Spleen (tissue), 11 donors: ENCODE measurements at regions not wholly inside any gene's neighbourhood (a gene's known extent, or its start where the extent isn't known, plus 50 kb on each side); places are given as distances from the start of the nearest gene placed in this dataset.

ENCODE experiments used
- DNase-seq: peaks from one replicate; pipeline ENCODE4 v3.0.0-alpha.2; 2020
- H3K27ac ChIP-seq, 8 donors: fragments of 200-600 bp; sonication (generic) in 7 of 8; 1 replicate in 4 of 8; 2 replicates in 4 of 8; pipeline versions ENCODE4 v1.5.0 to v1.8.0; 2016 to 2021; ENCODE audit warnings: inconsistent platforms in 4 of 8, mild to moderate bottlenecking in 4 of 8, moderate library complexity in 1 of 8
- H3K27me3 ChIP-seq, 7 donors: fragments of 200-600 bp; sonication (generic) in 6 of 7; replicated peaks in 1 of 7; 1 replicate in 4 of 7; 2 replicates in 3 of 7; pipeline versions ENCODE4 v1.5.0 to v1.8.0; 2016 to 2021; ENCODE audit warnings: inconsistent platforms in 3 of 7, mild to moderate bottlenecking in 1 of 7
- H3K36me3 ChIP-seq, 6 donors: fragments of 200-600 bp; sonication (generic) in 5 of 6; 1 replicate in 4 of 6; 2 replicates in 2 of 6; pipeline versions ENCODE4 v1.5.0 to v1.8.0; 2016 to 2021; ENCODE audit warnings: inconsistent platforms in 2 of 6
- H3K4me1 ChIP-seq, 6 donors: fragments of 200-600 bp; sonication (generic) in 5 of 6; 1 replicate in 3 of 6; 2 replicates in 3 of 6; pipeline versions ENCODE4 v1.5.0 to v1.8.0; 2016 to 2021; ENCODE audit warnings: inconsistent platforms in 3 of 6
- H3K4me3 ChIP-seq, 8 donors: fragments of 200-600 bp; sonication (generic) in 7 of 8; 1 replicate in 4 of 8; 2 replicates in 4 of 8; pipeline versions ENCODE4 v1.5.0 to v1.8.0; 2016 to 2021; ENCODE audit warnings: inconsistent platforms in 4 of 8, mild to moderate bottlenecking in 4 of 8, moderate library complexity in 2 of 8
- H3K9me3 ChIP-seq, 8 donors: fragments of 200-600 bp; sonication (generic) in 7 of 8; 1 replicate in 4 of 8; 2 replicates in 4 of 8; pipeline versions ENCODE4 v1.5.0 to v1.8.0; 2016 to 2021; ENCODE audit warnings: inconsistent platforms in 4 of 8
- CTCF ChIP-seq, 11 experiments: fragments of 200-600 bp in 7 of 11; fragments of 450-650 bp in 4 of 11; sonication (generic) in 4 of 11; IDR thresholded peaks in 8 of 11; conservative IDR thresholded peaks in 3 of 11; 1 replicate in 7 of 11; 2 replicates in 4 of 11; pipeline versions ENCODE4 v1.4.0 to v1.8.0; 2016 to 2021; ENCODE audit warnings: antibody characterized with exemption in 11 of 11, inconsistent platforms in 4 of 11, mild to moderate bottlenecking in 1 of 11
- POLR2A ChIP-seq, 3 donors: fragments of 450-650 bp; IDR thresholded peaks; one replicate each; pipeline ENCODE4 v1.5.1; 2017; ENCODE audit warnings: antibody characterized with exemption in 3 of 3, mild to moderate bottlenecking in 1 of 3
- POLR2AphosphoS5 ChIP-seq, 3 donors: sonication (generic); formaldehyde crosslinking; IDR thresholded peaks; one replicate each; pipeline ENCODE4 v1.5.1; 2017; ENCODE audit warnings: antibody characterized with exemption in 3 of 3
- WGBS, 5 donors: extraction: QIAGEN DNeasy Blood & Tissue Kit in 3 of 5; methylation state at CpG; one replicate each; pipeline versions ENCODE4 v1.1.5 to v1.1.7; 2013 to 2018; 5-methylcytosine and 5-hydroxymethylcytosine counted together
- intact Hi-C: fragments of 100-400 bp; cut with DNase I; formaldehyde crosslinking; loops from one replicate; pipeline ENCODE4 v1.15.0; 2023; ENCODE audit warnings: low total_unique reads
- donor health status: healthy with polysubstance abuse.
- donor health status: DM: no; HTN: no; CAD: no; lungs with moderate emphysema.
- donor health status: DM: no; HTN: no; CAD: no.
- donor health status: Bipolar disorder and iron deficiency.
- donor health status: healthy.
- donor health status: DM: no; HTN: no; CAD: no.
- donor health status: DM: yes; HTN: yes; CAD: no.

GRCh38 chr2:176960061-176960460 lies 252.5 kb upstream of the HNRNPA3 start:
- no peak for TF ChIP-seq POLR2A (IDR thresholded peaks at IDR 0.05)
- TF ChIP-seq CTCF (IDR thresholded peaks at IDR 0.05 in 8 of 11, conservative IDR thresholded peaks at IDR 0.05 in 3 of 11): no peak
- TF ChIP-seq POLR2AphosphoS5 (IDR thresholded peaks at IDR 0.05): no peak
- intact Hi-C loops: no loop called here
- Histone ChIP-seq H3K9me3 (no peaks in the 10 kb centered on the region), H3K27ac (no peak overlapping the region), H3K4me1 (peaks cover 0 to 7% (median 0%) of the 10 kb centered on the region in 6 donors), H3K4me3 (no peak overlapping the region), H3K36me3 (no peaks in the 10 kb centered on the region), H3K27me3 (no peaks in the 10 kb centered on the region)
- 87 to 90% (median 89%) methylated on average over 2 of the region's 2 CpGs for WGBS, 5 donors
- no peak for DNase-seq

DNA sequence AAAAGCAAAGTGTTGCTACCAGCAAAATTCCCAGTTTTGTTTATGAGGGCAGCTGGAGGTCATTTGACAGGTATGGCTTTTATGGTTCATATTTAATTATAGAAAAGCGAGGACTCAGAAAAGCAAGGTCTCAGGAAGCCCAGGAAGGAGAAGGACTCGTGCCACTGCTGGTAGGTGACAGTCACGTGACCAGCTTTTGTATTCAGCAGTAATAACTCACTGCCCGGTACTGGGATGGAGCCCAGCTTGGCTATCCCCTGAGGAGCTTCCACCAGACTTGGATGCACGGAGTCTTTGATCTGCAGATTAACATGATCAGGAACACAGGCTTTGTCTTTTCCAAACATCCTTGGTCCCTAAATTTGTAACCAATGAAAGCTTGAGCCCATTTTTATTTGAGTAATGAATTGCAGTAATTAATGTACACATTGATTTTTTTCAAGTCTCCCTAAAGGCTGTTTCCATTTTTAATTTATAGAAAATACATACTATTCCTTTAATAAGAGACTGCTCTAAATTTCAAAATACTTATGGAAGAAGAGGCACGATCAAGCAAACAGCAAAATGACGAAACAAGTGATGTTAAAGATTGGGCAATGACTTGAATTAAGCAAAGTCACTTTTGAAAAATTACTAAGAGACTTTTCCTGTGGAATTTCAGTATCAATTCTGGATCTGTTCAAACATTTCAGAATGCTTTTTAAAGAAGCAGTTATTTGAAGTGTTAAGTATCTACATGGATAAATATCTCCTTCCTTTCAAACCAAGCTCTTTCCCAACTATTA lies 251.7 kb upstream of the HNRNPA3 start:
- Histone ChIP-seq H3K27me3 (no peaks in the 10 kb centered on the region), H3K27ac (no peak overlapping the region), H3K36me3 (no peaks in the 10 kb centered on the region), H3K4me3 (no peak overlapping the region), H3K9me3 (no peaks in the 10 kb centered on the region), H3K4me1 (peaks cover 0 to 7% (median 0%) of the 10 kb centered on the region in 6 donors)
- DNase-seq: no peak
- WGBS, 5 donors: 44 to 71% (median 46%) methylated on average over 7 of the region's 7 CpGs
- intact Hi-C loops: no loop called here
- no peak for TF ChIP-seq CTCF (IDR thresholded peaks at IDR 0.05 in 8 of 11, conservative IDR thresholded peaks at IDR 0.05 in 3 of 11)
- no peak for TF ChIP-seq POLR2AphosphoS5 (IDR thresholded peaks at IDR 0.05)
- TF ChIP-seq POLR2A (IDR thresholded peaks at IDR 0.05): no peak

DNA sequence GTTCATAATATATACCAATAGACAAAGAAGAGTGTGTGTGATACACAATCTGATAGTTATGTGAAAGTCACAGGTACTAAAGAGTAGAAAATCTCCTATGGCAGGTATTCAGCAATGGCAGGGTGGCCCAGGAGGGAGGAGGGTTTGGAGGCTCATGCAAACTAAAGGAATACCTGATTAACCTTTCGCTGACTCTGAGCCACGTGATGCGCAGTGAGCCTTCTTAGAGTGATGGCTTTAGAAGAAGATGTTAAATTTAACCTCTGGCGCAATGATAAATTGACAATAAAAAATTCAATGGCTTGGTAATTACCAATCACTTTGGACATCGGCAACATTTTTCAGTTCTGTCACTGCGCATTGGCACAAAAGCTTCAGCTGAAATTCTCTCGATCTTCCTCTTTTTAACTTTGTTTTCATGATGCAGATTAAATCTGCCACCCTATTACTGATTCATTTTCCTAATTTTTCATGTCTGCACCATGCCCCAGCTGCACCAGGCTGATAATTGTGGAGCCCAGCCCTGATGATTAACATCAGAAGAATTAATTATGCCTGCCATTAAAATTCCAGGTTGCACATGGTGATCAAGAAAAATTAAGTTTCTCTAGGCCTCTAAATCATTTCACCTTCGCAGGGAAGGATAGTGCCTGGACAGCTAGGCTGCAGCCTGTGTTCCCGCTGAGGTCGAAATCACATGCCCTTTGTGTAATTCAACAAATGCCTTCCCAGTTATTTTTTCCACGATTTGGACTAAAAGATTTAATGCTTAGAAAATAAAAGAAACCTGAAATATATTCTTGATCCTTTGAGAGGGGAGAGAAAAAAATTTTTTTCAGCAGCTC lies 250.6 kb upstream of the HNRNPA3 start:
- Histone ChIP-seq H3K9me3 (no peaks in the 10 kb centered on the region), H3K27ac (no peak overlapping the region), H3K27me3 (no peaks in the 10 kb centered on the region), H3K36me3 (no peaks in the 10 kb centered on the region), H3K4me3 (no peak overlapping the region), H3K4me1 (peaks cover 0 to 7% (median 0%) of the 10 kb centered on the region in 6 donors)
- intact Hi-C loops: no loop called here
- TF ChIP-seq POLR2AphosphoS5 (IDR thresholded peaks at IDR 0.05) (no peak), CTCF (IDR thresholded peaks at IDR 0.05 in 8 of 11, conservative IDR thresholded peaks at IDR 0.05 in 3 of 11) (no peak), POLR2A (IDR thresholded peaks at IDR 0.05) (no peak)
- DNase-seq: no peak
- WGBS, 5 donors: 90 to 95% (median 94%) methylated on average over 11 of the region's 11 CpGs
